Left ventricle myocardium inferior (tissue), 1 donor: ENCODE measurements at regions not wholly inside any gene's neighbourhood (a gene's known extent, or its start where the extent isn't known, plus 50 kb on each side); places are given as distances from the start of the nearest gene placed in this dataset.

Experiments
- DNase-seq: peaks from one replicate; pipeline ENCODE4 v3.0.0-alpha.2; 2020
- H3K27ac ChIP-seq: fragments of 200-600 bp; replicated peaks from 2 replicates; pipeline ENCODE4 v1.8.0; 2021
- H3K27me3 ChIP-seq: fragments of 200-600 bp; 2 replicates; pipeline ENCODE4 v1.8.0; 2021; ENCODE audit warnings: low read depth
- H3K36me3 ChIP-seq: fragments of 200-600 bp; 2 replicates; pipeline ENCODE4 v1.8.0; 2021
- H3K4me1 ChIP-seq: fragments of 200-600 bp; 2 replicates; pipeline ENCODE4 v1.8.0; 2021
- H3K4me3 ChIP-seq: fragments of 200-600 bp; 2 replicates; pipeline ENCODE4 v1.8.0; 2021; ENCODE audit warnings: mild to moderate bottlenecking, moderate library complexity
- H3K9me3 ChIP-seq: fragments of 200-600 bp; replicated peaks from 2 replicates; pipeline ENCODE4 v1.8.0; 2021
- intact Hi-C: fragments of 100-400 bp; cut with micrococcal nuclease; formaldehyde crosslinking; loops from one replicate; pipeline ENCODE4 v1.11.0; 2022
- TF ChIP-seq, protein P1 (sequence below): fragments of 200-600 bp; IDR thresholded peaks from 2 replicates; pipeline ENCODE4 v1.8.0; 2021; ENCODE audit warnings: antibody characterized with exemption, mild to moderate bottlenecking, borderline replicate concordance
- donor health status: DM: no; HTN: yes; CAD: no; lungs with severe emphysema.

DNA sequence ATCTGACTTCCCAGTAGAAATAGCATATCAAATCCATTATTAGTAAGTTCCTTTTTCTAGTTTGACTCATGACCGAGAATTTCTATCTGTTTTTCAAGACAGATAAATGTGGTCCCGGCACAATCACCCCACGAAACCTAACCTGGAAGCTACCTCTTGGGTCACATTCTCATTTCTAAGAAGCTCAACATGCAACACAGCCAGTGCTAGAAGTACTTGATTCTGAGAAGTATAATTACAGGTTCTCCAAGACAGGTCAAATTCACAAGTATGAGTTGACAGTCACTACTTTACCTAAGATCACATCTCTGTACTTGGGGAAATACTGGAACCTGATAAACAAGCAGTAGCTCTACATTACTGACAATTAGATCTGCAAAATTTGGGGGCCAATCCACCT lies 54.0 kb upstream of the PLAC1 start:
- H3K4me1 ChIP-seq = no peaks in the 10 kb centered on the region
- DNase-seq = no peak
- H3K9me3 ChIP-seq = no peaks in the 10 kb centered on the region
- H3K4me3 ChIP-seq = no peak overlapping the region
- TF ChIP-seq, protein P1, sequence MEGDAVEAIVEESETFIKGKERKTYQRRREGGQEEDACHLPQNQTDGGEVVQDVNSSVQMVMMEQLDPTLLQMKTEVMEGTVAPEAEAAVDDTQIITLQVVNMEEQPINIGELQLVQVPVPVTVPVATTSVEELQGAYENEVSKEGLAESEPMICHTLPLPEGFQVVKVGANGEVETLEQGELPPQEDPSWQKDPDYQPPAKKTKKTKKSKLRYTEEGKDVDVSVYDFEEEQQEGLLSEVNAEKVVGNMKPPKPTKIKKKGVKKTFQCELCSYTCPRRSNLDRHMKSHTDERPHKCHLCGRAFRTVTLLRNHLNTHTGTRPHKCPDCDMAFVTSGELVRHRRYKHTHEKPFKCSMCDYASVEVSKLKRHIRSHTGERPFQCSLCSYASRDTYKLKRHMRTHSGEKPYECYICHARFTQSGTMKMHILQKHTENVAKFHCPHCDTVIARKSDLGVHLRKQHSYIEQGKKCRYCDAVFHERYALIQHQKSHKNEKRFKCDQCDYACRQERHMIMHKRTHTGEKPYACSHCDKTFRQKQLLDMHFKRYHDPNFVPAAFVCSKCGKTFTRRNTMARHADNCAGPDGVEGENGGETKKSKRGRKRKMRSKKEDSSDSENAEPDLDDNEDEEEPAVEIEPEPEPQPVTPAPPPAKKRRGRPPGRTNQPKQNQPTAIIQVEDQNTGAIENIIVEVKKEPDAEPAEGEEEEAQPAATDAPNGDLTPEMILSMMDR = no peak
- H3K27ac ChIP-seq = no peak overlapping the region
- intact Hi-C loops = no loop called here
- H3K27me3 ChIP-seq = no peaks in the 10 kb centered on the region
- no peaks in the 10 kb centered on the region for H3K36me3 ChIP-seq

DNA sequence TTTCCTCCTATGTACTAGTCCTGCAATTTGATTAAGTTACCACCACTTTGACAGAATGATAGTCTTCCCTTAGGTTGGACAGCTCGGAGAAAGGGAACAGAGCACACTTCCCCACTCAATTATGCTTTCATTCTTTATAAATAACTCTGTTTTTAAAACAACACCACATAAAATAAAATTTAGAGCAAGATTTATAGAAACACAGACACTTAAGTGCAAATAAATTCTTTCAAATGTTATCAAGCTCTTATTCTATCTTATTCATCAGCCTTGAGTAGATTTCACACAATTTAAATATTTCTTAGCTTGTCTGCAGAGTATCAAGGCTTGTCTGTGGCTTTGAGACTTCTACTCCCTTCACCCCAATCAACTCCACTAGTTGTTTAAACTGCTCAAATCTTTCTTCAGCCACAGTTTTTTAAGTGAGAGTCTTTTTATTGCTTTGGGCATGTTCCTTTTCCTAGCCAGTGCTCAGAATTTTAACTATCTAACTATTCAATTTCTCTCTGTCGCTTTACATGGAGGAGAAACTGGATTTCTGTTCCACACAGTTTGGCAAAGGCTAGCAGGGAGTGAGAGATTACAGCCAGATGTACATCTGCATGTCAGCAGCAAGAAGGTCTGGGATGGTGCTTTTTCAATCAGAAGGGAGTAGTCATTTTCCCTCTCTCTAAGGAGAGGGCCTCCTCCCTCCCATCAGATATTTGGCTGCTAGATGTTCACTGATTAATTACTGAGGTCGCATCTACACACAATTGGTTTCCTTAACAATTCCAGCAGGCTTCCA lies 53.1 kb upstream of the PLAC1 start:
- TF ChIP-seq, protein P1 = no peak
- Histone ChIP-seq H3K27ac (no peak overlapping the region), H3K27me3 (no peaks in the 10 kb centered on the region), H3K9me3 (no peaks in the 10 kb centered on the region), H3K4me3 (no peak overlapping the region), H3K36me3 (no peaks in the 10 kb centered on the region), H3K4me1 (no peaks in the 10 kb centered on the region)
- intact Hi-C loops = no loop called here
- DNase-seq = no peak
